Motor neuron (in vitro differentiated cells): ENCODE measurements at regions not wholly inside any gene's neighbourhood (a gene's known extent, or its start where the extent isn't known, plus 50 kb on each side); places are given as distances from the start of the nearest gene placed in this dataset.
"Not testable (repeated sequence)": the region's sequence is repeated elsewhere in the genome, so short reads cannot be mapped to it uniquely, and the experiment has no call there.

ENCODE experiments used
- ATAC-seq, 8 experiments: fragments of 200-7000 bp; cut with Tn5 transposase; replicated peaks in 6 of 8; 2 replicates each; pipeline ENCODE4 v1.8.0; 2021; ENCODE audit warnings: mild to moderate bottlenecking in 8 of 8, moderate library complexity in 8 of 8
- H3K27ac ChIP-seq, 2 donors: fragments of 250-450 bp; sonication (Bioruptor Pico); 2 replicates each; pipeline ENCODE4 v1.9.0; 2021; ENCODE audit warnings: antibody characterized with exemption in 2 of 2, mild to moderate bottlenecking in 2 of 2, moderate library complexity in 1 of 2
- H3K4me1 ChIP-seq, 2 donors: fragments of 250-450 bp; sonication (Bioruptor Pico); replicated peaks in 1 of 2; 2 replicates each; pipeline ENCODE4 v1.6.1; 2021; ENCODE audit warnings: antibody characterized with exemption in 2 of 2, mild to moderate bottlenecking in 2 of 2, moderate library complexity in 1 of 2
- H3K4me3 ChIP-seq, 5 donors: fragments of 250-450 bp; sonication (Bioruptor Pico); 2 replicates each; pipeline ENCODE4 v1.9.0; 2021; ENCODE audit warnings: antibody characterized with exemption in 5 of 5, mild to moderate bottlenecking in 5 of 5, moderate library complexity in 4 of 5
- WGBS, 10 experiments: fragments of 450-650 bp; shearing (Covaris generic); methylation state at CpG; one replicate each; pipeline ENCODE4 v1.0.0; 2022; 5-methylcytosine and 5-hydroxymethylcytosine counted together
- in situ Hi-C, 9 experiments: fragments of 400-800 bp; cut with MboI; loops; one replicate each; pipeline ENCODE4 v1.15.0; 2021; ENCODE audit warnings: low sequenced_read_pairs in 9 of 9, low pct_unique_long_range_greater_than_20kb in 2 of 9; ENCODE audit not compliant: unreplicated experiment in 9 of 9

DNA sequence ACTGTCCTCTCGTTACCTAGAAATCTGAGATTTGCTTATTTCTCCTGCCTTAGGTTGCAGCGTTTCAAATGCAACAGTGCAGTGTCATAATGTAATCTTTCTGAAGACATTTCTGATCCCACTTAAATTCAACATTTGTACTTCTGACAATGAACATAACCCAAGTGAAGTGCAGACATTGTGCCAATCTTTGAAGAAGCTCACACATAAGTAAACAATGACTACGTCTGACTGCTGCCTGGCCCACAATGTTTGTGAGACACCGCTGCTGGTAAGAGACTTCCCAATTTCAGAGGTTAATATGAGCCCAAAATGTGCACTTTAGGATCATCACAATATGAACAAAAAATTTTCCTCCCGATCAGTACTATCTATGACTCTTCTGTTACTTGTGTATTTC, 84.6 kb upstream of the BCL2L14 start:
- no peaks in the 10 kb centered on the region for H3K4me1 ChIP-seq
- H3K27ac ChIP-seq: no peak overlapping the region
- no peak for ATAC-seq
- in situ Hi-C loops: no loop called here
- WGBS, 10 experiments: 70 to 96% (median 85%) methylated on average over 1 to 5 of the region's 5 CpGs
- H3K4me3 ChIP-seq: no peak overlapping the region

DNA sequence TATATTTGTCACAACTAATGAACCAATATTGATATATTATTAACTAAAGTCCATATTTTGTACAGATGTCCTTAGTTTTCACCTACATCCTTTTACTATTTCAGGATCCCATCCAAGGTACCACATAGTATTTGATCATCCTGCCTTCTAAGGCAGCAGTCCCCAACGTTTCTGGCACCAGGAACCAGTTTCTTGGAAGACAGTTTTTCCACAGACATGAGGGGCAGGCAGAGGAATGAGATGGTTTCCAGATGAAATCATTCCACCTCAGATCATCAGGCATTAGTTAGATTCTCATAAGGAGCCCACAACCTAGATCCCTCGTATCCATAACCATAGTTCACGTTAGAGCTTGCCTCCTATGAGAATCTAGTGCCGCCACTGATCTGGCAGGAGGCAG, 82.8 kb upstream of the BCL2L14 start:
- WGBS, 10 experiments: 10 to 95% (median 62%) methylated on average over 1 to 4 of the region's 4 CpGs; no CpG with 5 or more reads in 2 of the 10 experiments
- Histone ChIP-seq H3K4me1 (no peaks in the 10 kb centered on the region), H3K4me3 (no peak overlapping the region), H3K27ac (no peak overlapping the region)
- no peak for ATAC-seq
- in situ Hi-C loops: no loop called here

DNA sequence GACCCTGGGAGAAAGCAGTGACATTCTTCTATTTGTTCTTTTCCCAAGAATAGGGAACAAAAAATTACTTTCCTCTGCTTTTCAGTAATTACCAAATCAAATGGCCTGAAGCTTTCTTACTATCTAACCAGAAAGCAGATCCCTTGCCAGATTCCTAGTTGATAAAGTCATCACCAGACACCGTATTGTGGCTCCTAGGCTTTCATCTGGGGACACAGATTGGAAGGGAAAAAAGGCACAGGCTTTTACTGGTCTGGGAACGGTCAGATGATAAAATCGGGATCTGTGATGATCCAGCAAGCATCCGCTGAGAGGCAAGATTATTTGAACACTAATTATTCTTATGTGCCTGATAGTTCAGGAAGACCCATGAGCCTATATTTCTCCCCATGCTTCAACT, 79.1 kb upstream of the BCL2L14 start:
- Histone ChIP-seq H3K4me3 (no peak overlapping the region), H3K27ac (no peak overlapping the region), H3K4me1 (no peaks in the 10 kb centered on the region)
- no peak for ATAC-seq
- in situ Hi-C loops: no loop called here
- WGBS, 10 experiments: 48 to 100% (median 87%) methylated on average over 1 to 4 of the region's 4 CpGs; no CpG with 5 or more reads in 3 of the 10 experiments

DNA sequence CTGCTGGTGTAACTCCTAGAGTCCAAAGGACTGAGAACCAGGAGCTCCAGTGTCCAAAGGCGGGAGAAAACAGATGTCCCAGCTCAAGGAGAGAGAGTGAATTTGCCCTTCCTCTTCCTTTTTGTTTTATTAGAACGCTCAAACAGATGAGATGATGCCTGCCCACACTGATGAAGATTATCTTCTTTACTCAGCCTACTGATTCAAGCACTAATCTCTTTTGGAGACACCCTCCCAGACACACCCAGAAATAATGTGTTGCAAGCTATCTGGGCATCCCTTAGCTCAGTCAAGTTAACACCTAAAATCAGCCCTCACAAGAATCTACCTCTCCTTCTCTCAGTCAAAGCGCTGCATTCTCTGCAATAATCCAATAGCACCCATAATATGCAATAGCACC, 78.2 kb upstream of the BCL2L14 start:
- H3K4me1 ChIP-seq: no peaks in the 10 kb centered on the region
- in situ Hi-C loops: no loop called here
- no peak overlapping the region for H3K27ac ChIP-seq
- no peak overlapping the region for H3K4me3 ChIP-seq
- 49 to 100% (median 86%) methylated on average over 1 to 3 of the region's 3 CpGs; no CpG with 5 or more reads in 2 of the 10 experiments for whole genome bisulfite sequencing, 10 experiments
- no peak for ATAC-seq

DNA sequence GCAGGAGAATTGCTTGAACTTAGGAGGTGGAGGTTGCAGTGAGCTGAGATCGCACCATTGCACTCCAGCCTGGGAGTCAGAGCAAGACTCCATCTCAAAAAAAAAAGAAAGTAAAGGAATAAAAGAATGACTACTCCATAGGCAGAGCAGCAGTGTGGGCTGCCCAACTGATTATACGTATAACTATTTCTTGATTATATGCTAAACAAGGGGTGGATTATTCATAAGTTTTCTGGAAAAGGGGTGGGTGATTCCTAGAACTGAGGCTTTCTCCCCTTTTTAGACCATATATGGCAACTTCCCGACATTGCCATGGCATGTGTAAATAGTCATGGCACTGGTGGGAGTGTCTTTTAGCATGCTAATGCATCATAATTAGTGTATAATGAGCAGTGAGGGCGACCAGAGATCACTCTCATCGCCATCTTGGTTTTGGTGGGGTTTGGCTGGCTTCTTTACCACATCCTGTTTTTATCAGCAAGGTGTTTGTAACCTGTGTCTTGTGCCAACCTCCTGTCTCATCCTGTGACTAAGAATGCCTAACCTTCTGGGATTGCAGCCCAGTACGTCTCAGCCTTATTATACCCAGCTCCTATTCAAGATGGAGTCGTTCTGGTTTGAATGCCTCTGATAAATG, 72.3 kb upstream of the BCL2L14 start:
- H3K4me1 ChIP-seq, H3K4me3 ChIP-seq, in situ Hi-C loops, H3K27ac ChIP-seq: not testable (repeated sequence)
- 65 to 100% (median 81%) methylated on average over 1 to 5 of the region's 7 CpGs; no CpG with 5 or more reads in 1 of the 10 experiments for WGBS, 10 experiments
- ATAC-seq: peak in 3 of 8 experiments; percentile 20 to 62 (median 61)

DNA sequence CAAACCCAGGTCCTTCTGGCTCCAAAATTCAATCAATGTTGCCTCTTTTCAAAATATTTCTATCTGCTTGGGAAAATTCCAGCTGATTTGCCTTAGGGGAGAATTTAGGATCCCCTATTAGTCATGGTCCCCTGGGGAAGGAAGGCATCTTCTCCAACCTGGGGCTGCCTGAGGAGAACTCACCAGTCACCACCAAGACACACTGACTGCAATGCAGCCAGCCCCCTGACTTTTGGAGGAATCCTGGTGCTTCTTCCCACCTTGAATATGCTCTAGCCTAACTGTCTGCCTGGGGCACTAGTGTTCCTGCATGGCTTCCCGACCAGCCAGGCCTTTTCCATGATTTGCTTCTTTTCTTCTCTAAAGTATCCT, 71.8 kb upstream of the BCL2L14 start:
- Histone ChIP-seq H3K4me3 (no peak overlapping the region), H3K4me1 (no peaks in the 10 kb centered on the region), H3K27ac (no peak overlapping the region)
- 40 to 100% (median 67%) methylated on average over 1 of the region's 1 CpG; no CpG with 5 or more reads in 3 of the 10 experiments for WGBS, 10 experiments
- in situ Hi-C loops: no loop called here
- ATAC-seq: no peak

DNA sequence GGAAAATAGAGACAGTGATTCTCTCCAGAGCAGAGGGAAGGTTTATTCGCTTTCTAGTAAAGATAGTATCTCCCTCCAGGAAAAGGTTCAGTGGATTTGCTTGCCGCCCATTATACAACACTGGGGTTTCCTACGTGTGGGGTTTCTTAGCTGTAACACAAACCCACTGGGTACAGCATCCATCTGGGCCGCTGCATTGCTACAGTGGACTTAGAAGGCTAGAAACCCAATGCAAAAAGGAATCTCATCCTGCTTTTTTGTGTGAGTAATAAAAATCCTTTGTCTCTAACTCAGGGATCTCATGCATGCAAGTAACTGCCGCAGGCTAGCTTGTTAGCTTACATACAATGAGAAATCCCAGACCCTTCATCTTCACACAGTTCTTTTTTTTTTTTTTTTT, 67.1 kb upstream of the BCL2L14 start:
- H3K4me3 ChIP-seq: no peak overlapping the region
- no peak overlapping the region for H3K27ac ChIP-seq
- in situ Hi-C loops: no loop called here
- 45 to 100% (median 85%) methylated on average over 2 to 4 of the region's 5 CpGs; no CpG with 5 or more reads in 2 of the 10 experiments for WGBS, 10 experiments
- no peak for ATAC-seq
- H3K4me1 ChIP-seq: no peaks in the 10 kb centered on the region

DNA sequence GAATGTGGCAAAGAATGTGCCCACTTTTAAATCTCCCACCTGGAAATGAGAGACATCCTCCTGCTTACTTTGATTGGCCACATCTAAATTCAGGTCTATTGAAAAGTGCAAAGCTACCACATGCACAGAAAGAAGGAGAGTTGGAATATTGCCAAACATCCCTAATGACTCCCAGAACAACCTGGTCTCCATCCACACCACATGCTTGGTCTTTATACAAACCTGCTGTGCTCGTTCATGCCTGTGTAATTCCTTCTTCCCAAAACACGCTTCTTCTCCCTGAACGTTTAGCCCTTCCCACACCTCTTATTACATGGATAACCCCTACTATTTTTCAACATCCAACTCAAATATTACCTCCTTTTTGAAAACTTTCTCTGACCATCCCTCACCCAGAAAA, 66.2 kb upstream of the BCL2L14 start:
- in situ Hi-C loops: no loop called here
- H3K4me1 ChIP-seq: no peaks in the 10 kb centered on the region
- H3K27ac ChIP-seq: no peak overlapping the region
- 15 to 96% (median 78%) methylated on average over 1 to 3 of the region's 3 CpGs; no CpG with 5 or more reads in 2 of the 10 experiments for WGBS, 10 experiments
- no peak for ATAC-seq
- H3K4me3 ChIP-seq: no peak overlapping the region

DNA sequence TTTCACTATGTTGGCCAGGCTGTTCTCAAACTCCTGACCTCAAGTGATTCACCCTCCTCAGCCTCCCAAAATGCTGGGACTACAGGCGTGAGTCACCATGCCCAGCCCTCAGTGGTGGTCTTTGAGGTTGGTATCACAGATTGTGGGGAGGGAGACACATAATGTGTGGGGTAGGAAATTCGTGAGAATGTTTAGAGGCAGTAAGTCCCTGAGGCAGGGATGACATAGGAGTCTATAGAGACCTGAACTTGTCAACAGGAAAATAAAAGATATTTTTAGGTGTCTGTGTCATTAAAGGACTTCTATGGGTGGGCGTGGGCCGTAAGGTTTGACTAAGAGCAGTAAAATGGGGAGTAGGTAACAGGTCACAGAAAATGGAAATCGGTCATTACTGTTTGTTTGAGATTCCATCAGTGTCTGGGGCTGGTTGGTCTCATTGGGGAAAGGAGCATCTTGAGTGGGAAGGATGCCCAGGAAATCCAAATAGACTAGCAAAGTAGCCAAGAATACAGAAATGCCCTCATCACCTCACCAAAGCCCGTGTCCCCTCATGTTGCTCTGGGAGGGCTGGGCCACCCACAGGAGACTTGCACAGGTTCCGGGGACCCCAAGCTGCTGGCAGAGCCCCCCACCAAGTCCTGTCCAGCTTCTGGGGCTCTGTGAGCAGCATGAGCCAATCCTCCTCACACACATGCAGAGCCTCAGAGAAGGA, 63.6 kb upstream of the BCL2L14 start:
- Histone ChIP-seq H3K27ac (no peak overlapping the region), H3K4me3 (no peak overlapping the region), H3K4me1 (peaks cover 5 to 8% of the 10 kb centered on the region in 2 donors)
- in situ Hi-C loops: no loop called here
- WGBS, 10 experiments: 20 to 96% (median 90%) methylated on average over 2 to 5 of the region's 7 CpGs; no CpG with 5 or more reads in 2 of the 10 experiments
- no peak for ATAC-seq

DNA sequence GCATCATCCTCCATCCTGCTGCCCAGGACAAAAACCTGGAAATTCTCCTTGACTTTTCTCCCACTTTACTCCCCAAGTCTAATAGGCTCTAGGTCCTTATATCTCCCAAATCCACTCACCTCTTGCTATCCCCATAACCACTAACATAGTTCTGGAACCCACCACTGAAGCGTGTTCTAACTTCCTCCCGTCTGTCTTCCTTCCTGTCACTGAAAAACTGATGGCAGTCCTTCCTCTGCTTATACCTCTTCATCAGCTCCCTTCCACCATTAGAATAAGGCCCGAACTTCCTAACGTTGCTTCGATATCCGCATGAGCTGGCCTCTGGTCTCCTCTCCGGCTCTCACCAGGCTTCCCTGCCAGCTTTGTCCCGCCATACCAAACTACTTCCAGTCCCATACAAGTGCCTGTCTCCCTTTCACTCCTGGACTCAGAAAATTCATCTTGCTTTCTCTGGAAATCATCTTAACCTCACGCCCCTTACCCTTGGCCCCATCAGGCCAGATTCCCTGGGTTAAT, 63.0 kb upstream of the BCL2L14 start:
- H3K4me3 ChIP-seq: no peak overlapping the region
- peaks cover 5 to 8% of the 10 kb centered on the region in 2 donors for H3K4me1 ChIP-seq
- H3K27ac ChIP-seq: no peak overlapping the region
- 40 to 100% (median 95%) methylated on average over 1 to 9 of the region's 9 CpGs; no CpG with 5 or more reads in 1 of the 10 experiments for WGBS, 10 experiments
- in situ Hi-C loops: no loop called here
- ATAC-seq: no peak

DNA sequence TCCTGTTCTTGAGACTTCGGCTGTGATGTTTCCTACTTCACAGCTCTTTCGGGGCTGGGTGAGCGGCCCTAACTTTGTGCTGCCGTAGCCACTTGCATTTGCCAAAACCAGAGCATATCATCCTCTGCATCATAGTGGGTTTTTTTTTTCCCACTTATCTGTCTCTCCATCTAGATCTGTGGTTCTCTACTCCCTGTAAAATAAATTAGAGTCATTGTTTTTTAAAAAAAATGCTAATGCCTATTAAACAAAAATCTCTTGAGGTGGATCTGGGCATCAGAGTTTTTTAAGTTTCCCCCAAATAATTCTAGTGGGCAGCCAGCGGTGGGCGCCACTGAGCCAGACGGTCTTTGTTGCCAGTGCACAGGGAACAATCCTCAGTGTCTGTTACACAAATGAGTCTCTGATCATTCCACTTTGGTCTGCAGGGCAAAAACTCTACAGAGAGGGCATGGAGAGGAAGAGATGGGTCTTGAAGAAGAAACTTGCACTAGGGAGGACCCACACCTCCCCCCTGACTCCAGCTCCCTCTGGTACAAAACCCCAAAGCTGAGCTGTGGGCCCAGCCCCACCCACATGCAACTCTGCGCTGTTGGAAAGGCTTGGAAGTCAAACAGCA, 62.4 kb upstream of the BCL2L14 start:
- no peak for ATAC-seq
- Histone ChIP-seq H3K4me1 (peaks cover 5 to 8% of the 10 kb centered on the region in 2 donors), H3K4me3 (no peak overlapping the region), H3K27ac (no peak overlapping the region)
- WGBS, 10 experiments: 60 to 96% (median 82%) methylated on average over 1 to 5 of the region's 8 CpGs; no CpG with 5 or more reads in 2 of the 10 experiments
- in situ Hi-C loops: no loop called here

DNA sequence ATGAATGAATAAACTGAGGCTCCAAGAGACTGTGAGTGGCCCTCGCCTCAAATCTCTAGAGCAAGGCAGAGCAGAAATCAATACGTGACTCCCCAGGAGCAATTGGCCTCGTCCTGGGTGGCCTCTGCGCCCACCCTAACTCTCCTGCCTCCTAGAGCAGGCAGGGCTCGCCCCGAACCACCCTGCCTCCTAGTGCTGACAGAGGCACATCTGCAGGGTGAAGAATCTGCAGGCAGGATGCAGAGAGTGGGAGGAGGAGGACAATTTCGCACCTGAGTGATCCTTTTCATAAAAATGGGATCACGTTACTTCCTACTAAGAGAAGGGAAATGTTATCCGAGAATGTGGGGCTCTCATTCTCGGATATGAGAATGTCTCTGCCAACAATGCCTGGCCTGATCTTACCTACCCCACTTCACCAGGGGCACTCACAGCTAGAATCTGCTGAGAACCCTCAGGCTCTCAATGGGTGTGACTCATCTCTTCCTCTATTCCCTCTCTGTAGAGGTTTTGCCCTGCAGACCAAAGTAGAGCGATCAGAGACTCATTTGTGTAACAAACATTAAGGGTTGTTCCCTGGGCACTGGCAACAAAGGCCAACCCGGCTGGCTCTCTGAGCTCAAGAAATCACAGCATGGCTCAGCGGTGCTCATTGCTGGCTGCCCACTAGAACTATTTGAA, 61.7 kb upstream of the BCL2L14 start:
- no peak overlapping the region for H3K4me3 ChIP-seq
- 7 to 88% (median 42%) methylated on average over 1 to 6 of the region's 13 CpGs; no CpG with 5 or more reads in 2 of the 10 experiments for WGBS, 10 experiments

More for the DNA sequence above, 61.7 kb upstream of the BCL2L14 start:
- in situ Hi-C loops: no loop called here
- H3K27ac ChIP-seq: no peak overlapping the region
- H3K4me1 ChIP-seq: peaks cover 5 to 8% of the 10 kb centered on the region in 2 donors
- ATAC-seq: peak; percentile 55 to 96 (median 90)
